GM21717 (cell line): ENCODE measurements at regions not wholly inside any gene's neighbourhood (a gene's known extent, or its start where the extent isn't known, plus 50 kb on each side); places are given as distances from the start of the nearest gene placed in this dataset.
A peak's percentile ranks its signal among the peaks of the same experiment; 100 is the strongest.

ENCODE experiments used
- ATAC-seq: cut with Tn5 transposase; IDR thresholded peaks from one replicate; pipeline ENCODE4 v1.9.1; 2021; ENCODE audit warnings: mild to moderate bottlenecking, moderate library complexity; ENCODE audit not compliant: unreplicated experiment

- ATAC-seq = no peak
Measured at GRCh38 chr14:55927028-55927427, 191.2 kb upstream of the PELI2 start.

DNA sequence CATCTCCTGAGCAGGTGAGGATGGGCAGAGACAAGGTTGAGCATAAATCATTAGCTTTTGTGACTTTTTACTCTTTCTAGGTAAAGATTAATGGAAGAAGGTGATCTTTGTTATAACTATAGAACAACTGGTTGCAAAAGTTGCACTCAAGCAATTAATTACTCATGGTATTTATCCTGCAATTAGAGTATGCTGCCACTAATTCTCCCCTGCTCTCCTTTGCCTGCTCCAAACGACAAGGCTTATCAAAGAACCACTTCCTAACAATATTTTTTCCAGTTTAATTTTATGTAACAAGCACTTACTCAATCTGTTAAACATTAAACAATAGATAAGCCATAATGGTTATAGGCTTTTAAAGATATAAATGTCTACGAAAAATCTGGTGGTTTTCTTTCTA, 189.9 kb upstream of the PELI2 start:
- ATAC-seq = no peak

GRCh38 chr14:55929136-55929535, 189.1 kb upstream of the PELI2 start:
- no peak for ATAC-seq

DNA sequence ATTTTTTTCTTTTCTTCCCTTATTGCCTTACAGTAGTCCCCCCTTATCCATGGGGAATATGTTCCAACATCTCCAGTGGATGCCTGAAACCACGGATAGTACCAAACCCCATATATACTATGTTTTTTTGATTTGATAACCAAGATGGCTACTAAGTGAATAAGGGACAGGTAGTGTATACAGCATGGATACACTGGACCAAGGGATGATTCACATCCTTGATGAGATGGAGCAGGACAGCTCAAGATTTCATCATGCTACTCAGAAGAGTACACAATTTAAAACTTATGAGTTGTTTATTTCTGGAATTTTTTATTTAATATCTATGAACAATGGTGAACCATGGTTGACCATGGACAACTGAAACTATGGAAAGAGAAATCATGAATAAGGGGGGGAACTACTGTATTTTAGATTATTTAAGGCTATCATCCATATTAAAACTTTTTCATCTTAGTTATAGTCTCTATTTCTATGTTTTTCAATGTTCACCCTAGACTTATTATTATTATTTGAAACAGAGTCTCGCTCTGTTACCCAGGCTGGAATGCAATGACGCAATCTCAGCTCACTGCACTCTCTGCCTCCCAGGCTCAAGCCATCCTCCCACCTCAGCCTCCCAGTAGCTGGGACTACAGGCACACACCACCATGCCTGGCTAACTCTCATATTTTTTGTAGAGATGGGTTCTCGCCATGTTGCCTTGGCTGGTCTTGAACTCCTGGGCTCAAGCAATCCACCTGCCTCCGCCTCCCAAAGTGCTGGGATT, 188.0 kb upstream of the PELI2 start:
- ATAC-seq = no peak

DNA sequence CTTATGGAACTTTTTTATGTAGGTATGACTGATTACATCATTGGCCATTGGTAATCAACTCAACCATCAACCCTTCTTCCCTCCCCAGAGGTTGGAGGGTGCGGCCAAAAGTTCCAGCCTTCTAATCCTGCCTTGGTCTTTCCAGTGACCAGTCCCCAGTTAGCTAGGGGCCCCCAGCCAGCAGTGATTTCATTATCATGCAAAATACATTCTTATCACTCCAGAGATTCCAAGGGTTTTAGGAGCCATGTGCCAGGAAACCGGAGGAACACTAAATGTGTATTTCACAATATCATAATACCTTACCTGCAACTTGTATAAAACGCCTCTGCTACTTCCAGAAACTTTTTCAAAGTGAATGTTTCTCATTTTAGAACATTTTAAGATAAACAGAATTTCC, 181.5 kb upstream of the PELI2 start:
- ATAC-seq = no peak

DNA sequence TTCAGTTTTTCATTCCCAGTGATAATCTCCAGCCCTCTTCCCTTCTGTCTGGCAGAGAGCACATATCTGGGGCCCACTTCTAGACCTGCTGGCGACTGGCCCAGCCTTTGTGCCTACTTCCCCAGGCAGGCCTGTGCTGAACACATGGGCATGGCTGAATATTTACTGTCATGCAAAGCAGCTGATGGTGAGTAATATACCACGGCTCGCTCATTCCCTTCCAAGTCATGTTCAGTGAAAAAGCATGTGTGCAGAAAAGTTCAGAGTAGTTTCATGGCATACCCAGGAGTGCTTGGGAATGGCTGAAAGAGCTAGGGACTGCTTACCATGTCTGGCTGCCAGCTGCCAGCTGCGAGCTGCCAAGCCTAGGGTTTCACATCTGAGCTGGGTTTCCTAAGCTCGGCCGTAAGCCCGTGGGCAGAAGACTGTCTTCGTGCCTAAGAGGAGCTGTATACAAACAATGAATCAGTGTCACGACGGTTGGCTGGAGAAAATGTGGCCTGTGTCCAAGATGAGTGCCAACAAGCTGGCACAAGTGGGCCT, 179.9 kb upstream of the PELI2 start:
- ATAC-seq = no peak

DNA sequence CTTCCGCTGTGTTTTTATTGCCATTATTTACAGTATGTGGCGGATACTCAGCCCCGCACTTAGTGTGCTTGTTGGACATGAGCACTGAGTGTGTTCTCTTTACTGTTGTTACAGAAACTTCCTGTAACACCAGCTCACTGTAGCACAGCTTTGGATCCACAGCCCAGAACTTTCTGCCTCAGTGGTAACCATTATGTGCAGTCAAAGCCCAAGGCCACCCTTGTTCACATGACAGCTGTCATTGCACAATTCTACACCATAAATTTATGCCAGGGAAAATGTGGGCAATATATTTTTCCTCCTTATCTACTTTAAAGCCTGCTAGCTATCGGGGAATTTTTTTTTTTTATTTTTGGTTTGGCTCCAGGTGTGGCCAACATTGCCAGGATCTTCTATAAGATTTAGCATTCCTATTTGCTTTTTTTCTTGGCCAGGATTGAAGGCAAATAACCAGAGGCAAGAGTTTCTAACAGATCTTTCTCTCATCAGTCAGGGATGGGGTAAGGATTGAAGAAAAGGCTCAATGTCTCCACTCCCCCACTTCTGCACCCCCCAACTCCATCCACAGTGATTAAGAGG, 176.0 kb upstream of the PELI2 start:
- no peak for ATAC-seq

- no peak for ATAC-seq
Measured at GRCh38 chr14:55942826-55943225, 175.4 kb upstream of the PELI2 start.

- no peak for ATAC-seq
Measured at GRCh38 chr14:55944757-55945156, 173.5 kb upstream of the PELI2 start.

DNA sequence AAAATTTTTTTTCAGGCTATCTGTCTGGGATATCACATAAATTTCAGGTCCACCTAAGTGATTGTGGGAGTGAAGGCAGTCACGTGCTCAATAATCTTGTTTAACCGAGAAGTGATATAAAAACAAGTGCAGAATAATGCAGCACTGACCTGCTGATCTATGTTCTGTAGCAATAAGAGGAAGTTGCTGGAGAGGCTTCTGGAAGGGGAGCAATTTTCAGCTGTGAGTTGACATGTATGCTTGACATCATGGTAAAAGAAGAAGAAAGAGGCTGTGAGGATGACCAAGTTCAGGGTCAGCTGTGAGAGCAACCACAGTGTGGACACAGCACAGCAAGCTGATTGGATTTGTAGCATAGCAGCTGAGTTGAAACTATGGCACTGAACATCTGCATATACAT, 172.0 kb upstream of the PELI2 start:
- ATAC-seq = no peak

DNA sequence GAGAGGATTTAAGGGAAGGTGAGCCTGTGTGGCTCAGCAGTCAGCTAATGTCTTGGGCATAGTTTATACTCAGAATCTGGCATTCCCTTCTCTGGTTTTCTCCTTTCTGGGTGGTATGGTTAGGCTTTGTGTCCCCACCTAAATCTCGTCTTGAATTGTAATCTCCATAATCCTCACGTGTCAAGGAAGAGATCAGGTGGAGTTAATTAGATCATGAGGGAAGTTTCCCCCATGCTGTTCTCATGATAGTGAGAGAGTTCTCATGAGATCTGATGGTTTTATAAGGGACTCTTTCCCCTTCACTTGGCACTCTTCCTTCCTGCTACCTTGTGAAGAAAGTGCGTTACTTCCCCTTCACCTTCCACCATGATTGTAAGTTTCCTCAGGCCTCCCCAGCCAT, 169.8 kb upstream of the PELI2 start:
- no peak for ATAC-seq

DNA sequence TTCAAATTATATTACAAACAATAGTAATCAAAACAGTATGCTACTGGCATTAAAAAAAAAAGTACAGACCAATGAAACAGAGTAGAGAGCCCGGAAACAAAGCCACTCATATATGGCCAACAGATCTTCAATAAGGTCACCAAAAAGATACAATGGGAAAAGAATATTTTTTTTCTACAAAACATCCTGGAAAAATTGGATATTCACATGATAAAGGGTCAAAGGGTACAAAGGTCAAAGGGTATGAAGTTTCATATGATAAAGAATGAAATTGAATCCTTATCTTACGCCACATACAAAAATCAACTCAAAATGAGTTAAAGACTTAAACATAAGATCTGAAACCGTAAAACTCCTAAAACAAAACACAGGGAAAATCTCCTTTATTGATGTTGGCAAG, 168.5 kb upstream of the PELI2 start:
- no peak for ATAC-seq

DNA sequence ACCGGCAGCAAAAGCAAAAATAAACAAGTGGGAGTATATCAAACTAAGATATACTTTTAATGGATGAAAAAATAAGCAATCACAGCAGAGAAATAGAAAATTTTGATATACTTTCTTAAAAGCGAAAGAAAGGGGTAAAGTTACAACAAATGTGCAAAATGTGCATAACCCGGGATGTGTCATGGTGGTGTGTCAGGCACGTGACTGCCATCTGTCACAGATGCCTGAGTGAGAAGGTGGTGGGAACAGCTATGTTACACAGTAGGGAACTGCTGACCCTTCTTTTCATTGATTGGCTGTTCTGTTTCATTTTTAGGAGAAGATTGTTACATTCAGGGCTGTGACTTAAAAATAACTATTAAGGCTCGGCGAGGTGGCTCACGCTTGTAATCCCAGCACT, 168.1 kb upstream of the PELI2 start:
- no peak for ATAC-seq

DNA sequence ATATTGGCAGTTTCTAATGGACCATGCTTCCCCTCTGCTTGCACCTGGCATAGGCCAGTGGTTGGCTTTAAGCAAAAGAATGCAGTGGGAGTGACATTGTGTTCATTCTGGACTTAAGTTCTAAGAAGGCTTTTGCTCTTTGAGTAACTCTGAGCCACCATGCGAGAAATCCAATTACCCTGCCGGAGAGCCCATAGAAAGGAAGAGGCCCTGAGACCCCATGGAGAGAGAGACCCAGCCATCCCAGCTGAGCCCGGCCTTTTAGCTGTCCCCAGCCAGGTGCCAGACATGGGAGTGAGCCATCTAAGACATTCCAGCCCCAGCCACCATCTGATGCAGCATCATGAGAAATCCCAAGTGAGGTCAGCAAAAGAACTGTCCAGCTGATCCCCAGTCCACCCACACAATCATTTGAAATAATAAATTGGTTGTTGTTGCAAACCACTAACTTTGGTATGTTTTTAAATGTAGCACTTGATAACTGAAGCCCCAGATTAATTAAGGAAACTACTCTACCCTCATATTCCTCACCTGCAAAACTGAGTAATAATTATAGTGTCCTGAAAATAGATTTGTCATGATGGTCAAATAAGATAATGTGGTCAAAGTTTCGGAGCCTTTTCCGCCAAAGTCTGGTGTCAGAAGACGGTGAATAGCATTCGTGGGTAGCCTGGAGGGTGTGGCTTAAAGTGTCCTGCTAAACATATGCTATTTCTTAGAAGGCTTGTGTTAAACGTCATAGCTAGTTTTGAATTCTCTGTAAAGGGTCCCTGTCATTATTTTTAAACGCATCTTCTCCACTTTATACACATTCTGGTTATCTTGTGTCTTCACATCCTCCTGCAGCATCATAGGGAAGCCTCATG, 166.6 kb upstream of the PELI2 start:
- no peak for ATAC-seq

DNA sequence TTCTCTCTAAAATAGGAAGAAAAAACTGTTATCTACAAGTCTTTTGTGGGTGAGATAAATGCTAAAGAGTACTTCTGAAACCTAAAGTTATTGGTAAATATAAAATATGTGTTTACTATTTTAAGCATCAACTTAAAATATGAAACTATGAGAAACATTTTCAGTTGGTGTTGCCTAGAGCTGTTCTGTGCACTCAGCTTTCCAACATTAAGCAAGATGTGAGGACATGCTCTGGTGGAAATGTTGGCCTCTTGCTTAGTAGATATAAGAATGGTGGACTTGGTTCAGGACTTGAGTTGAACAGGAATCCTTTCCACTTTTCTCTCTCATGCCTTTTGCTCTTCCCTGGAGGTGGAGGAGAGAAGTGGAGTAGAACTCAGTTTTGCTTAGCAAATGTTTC, 164.1 kb upstream of the PELI2 start:
- no peak for ATAC-seq

- no peak for ATAC-seq
Measured at GRCh38 chr14:55955175-55955574, 163.0 kb upstream of the PELI2 start.

GRCh38 chr14:55957950-55958349, 160.3 kb upstream of the PELI2 start:
- no peak for ATAC-seq

GRCh38 chr14:55963295-55963694, 154.9 kb upstream of the PELI2 start:
- no peak for ATAC-seq

DNA sequence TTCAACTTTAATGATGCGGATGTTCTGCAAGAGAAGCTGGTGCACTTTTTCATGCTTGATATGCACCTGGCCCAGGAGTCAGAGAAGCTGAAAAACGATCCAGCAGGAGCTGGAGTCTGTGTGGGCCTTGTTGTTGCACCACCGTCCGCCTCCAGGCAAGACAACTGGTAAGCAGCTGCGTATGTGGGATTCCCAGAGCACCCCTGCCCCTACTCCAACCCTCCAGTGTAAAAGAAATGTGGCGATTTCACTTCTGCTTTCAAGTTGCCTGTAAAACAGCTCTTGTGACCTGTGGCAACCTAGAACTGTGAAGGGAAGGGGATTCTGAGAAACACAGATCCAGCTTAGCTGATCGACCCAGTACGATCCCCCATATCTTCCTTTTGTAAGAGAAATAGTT, 154.1 kb upstream of the PELI2 start:
- ATAC-seq = peak; percentile 67

GRCh38 chr14:55964821-55965220, 153.4 kb upstream of the PELI2 start:
- ATAC-seq = no peak

DNA sequence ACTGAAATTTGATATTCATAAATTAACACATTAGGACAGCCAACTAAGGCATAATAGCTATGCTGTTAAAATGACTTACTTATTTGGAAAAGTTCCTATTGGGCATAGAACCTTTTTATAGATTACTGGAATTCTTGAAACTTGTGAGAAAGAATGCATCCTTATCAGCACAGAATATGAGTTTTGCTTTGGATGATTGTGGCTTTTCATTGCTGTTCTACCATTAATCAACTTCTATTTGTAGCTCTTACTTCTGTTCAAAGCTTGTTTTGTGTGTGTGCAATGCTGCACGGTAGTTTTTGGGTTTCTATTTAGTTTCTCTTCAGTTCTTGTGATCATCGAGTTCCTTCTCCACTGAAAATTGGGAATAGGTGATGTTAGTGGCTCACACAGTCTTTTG, 152.4 kb upstream of the PELI2 start:
- ATAC-seq = no peak

DNA sequence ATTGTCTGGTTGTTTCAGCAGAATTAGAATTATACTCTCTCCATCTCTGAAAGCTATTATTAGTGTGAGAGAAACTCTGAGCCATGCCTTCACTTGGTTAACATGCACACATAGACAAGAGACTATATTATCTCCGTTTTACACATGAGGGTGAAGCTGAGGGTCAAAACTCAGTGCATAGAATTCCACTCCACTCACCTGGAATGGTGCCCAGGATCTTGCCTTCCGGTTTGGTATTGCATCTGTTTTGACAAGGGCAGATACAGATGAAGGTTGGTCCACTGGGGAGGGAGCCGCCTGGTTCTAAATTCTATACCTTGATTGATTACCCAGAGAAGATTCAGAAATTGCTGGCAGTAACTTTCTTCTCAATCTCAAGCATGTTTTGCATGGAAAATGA, 149.5 kb upstream of the PELI2 start:
- ATAC-seq = no peak
